HEK293 (cell line): ENCODE measurements at regions not wholly inside any gene's neighbourhood (a gene's known extent, or its start where the extent isn't known, plus 50 kb on each side); places are given as distances from the start of the nearest gene placed in this dataset.

Source experiments
- CTCF ChIA-PET: fragments of 350-600 bp; formaldehyde crosslinking; extraction: SDS; loops from one replicate; lab custom pipeline; 2021; ENCODE audit warnings: antibody characterized with exemption; lab: Yijun Ruan, JAX
- POLR2A ChIA-PET: fragments of 300-600 bp; formaldehyde crosslinking; extraction: SDS; loops from one replicate; lab custom pipeline; 2020; ENCODE audit warnings: antibody characterized with exemption, inconsistent platforms; lab: Yijun Ruan, JAX
- H3K27ac ChIP-seq: fragments of 200-500 bp; sonication (Bioruptor generic); 2 replicates; pipeline ENCODE4 v1.5.1; 2014; ENCODE audit warnings: low read depth, low read length, control low read depth, inconsistent platforms; ENCODE audit errors: extremely low read depth
- H3K36me3 ChIP-seq, 2 experiments: fragments of 200-500 bp in 1 of 2; sonication (Bioruptor generic) in 1 of 2; 1 replicate in 1 of 2; 2 replicates in 1 of 2; pipeline ENCODE4 v1.5.1; 2014 to 2017; ENCODE audit warnings: inconsistent platforms in 2 of 2, low read length in 2 of 2; ENCODE audit not compliant: control insufficient read depth in 2 of 2, insufficient read depth in 1 of 2
- H3K4me1 ChIP-seq: fragments of 200-500 bp; sonication (Bioruptor generic); 2 replicates; pipeline ENCODE4 v1.5.1; 2014; ENCODE audit warnings: mild to moderate bottlenecking, low read length, inconsistent platforms; ENCODE audit not compliant: control insufficient read depth, insufficient read depth
- H3K4me3 ChIP-seq: 2 replicates; pipeline ENCODE4 v1.5.1; 2011; ENCODE audit warnings: low read depth, mild to moderate bottlenecking, control low read depth, low read length, moderate library complexity
- H3K9me3 ChIP-seq: fragments of 200-500 bp; sonication (Bioruptor generic); 2 replicates; pipeline ENCODE4 v1.5.1; 2014; ENCODE audit warnings: low read depth, low read length, inconsistent platforms; ENCODE audit not compliant: control insufficient read depth, insufficient read depth
- GLI2 ChIP-seq: fragments of 450-650 bp; formaldehyde crosslinking; IDR thresholded peaks from 2 replicates; pipeline ENCODE4; 2017; ENCODE audit warnings: missing biosample characterization, missing genetic modification characterization, low read depth, borderline replicate concordance
- GLI4 ChIP-seq: fragments of 450-650 bp; formaldehyde crosslinking; IDR thresholded peaks from 2 replicates; pipeline ENCODE4 v1.5.1; 2016; ENCODE audit warnings: missing biosample characterization, missing genetic modification characterization
- HIC1 ChIP-seq: fragments of 450-650 bp; formaldehyde crosslinking; IDR thresholded peaks from 2 replicates; pipeline ENCODE4 v1.5.1; 2016; ENCODE audit warnings: missing biosample characterization, missing genetic modification characterization
- OVOL3 ChIP-seq: fragments of 450-650 bp; formaldehyde crosslinking; IDR thresholded peaks from 2 replicates; pipeline ENCODE4 v1.5.1; 2016; ENCODE audit warnings: missing biosample characterization, missing genetic modification characterization
- SETDB1 ChIP-seq: IDR thresholded peaks from one replicate; pipeline ENCODE4 v1.6.1; 2017; ENCODE audit warnings: mild to moderate bottlenecking, low read length, moderate library complexity, mixed read lengths; ENCODE audit not compliant: insufficient read length
- TCF7L2 ChIP-seq: IDR thresholded peaks from 2 replicates; pipeline ENCODE4 v1.6.1; 2011; ENCODE audit warnings: low read depth, mild to moderate bottlenecking, inconsistent platforms, low read length, moderate library complexity, borderline replicate concordance
- WT1 ChIP-seq: fragments of 450-650 bp; formaldehyde crosslinking; IDR thresholded peaks from 2 replicates; pipeline ENCODE4 v1.5.1; 2016; ENCODE audit warnings: missing biosample characterization, missing genetic modification characterization
- ZBTB17 ChIP-seq: fragments of 450-650 bp; formaldehyde crosslinking; IDR thresholded peaks from 2 replicates; pipeline ENCODE4 v1.5.1; 2016; ENCODE audit warnings: missing biosample characterization, missing genetic modification characterization
- ZBTB8A ChIP-seq: fragments of 450-650 bp; formaldehyde crosslinking; IDR thresholded peaks from 2 replicates; pipeline ENCODE4 v1.5.1; 2016; ENCODE audit warnings: missing biosample characterization, missing genetic modification characterization
- ZFP3 ChIP-seq: fragments of 450-650 bp; formaldehyde crosslinking; IDR thresholded peaks from 2 replicates; pipeline ENCODE4 v1.5.1; 2016; ENCODE audit warnings: low read depth, missing biosample characterization, missing genetic modification characterization
- ZNF121 ChIP-seq: fragments of 450-650 bp; formaldehyde crosslinking; IDR thresholded peaks from 2 replicates; pipeline ENCODE4 v1.5.1; 2016; ENCODE audit warnings: missing biosample characterization, missing genetic modification characterization
- ZNF133 ChIP-seq: fragments of 450-650 bp; formaldehyde crosslinking; IDR thresholded peaks from 2 replicates; pipeline ENCODE4 v1.5.1; 2016; ENCODE audit warnings: missing biosample characterization, missing genetic modification characterization
- ZNF174 ChIP-seq: fragments of 450-650 bp; formaldehyde crosslinking; IDR thresholded peaks from 2 replicates; pipeline ENCODE4 v1.5.0; 2017; ENCODE audit warnings: missing biosample characterization, mild to moderate bottlenecking, missing genetic modification characterization
- ZNF18 ChIP-seq: fragments of 450-650 bp; formaldehyde crosslinking; IDR thresholded peaks from 2 replicates; pipeline ENCODE4 v1.5.1; 2016; ENCODE audit warnings: missing biosample characterization, missing genetic modification characterization
- ZNF239 ChIP-seq: fragments of 450-650 bp; formaldehyde crosslinking; IDR thresholded peaks from 2 replicates; pipeline ENCODE4 v1.5.1; 2016; ENCODE audit warnings: missing biosample characterization, missing genetic modification characterization
- ZNF292 ChIP-seq: fragments of 450-650 bp; formaldehyde crosslinking; IDR thresholded peaks from 2 replicates; pipeline ENCODE4 v1.5.1; 2016; ENCODE audit warnings: low read depth, missing biosample characterization, missing genetic modification characterization, borderline replicate concordance
- ZNF302 ChIP-seq: fragments of 450-650 bp; formaldehyde crosslinking; IDR thresholded peaks from 2 replicates; pipeline ENCODE4 v1.5.1; 2016; ENCODE audit warnings: missing biosample characterization, missing genetic modification characterization, low read depth
- ZNF311 ChIP-seq: fragments of 450-650 bp; formaldehyde crosslinking; IDR thresholded peaks from 2 replicates; pipeline ENCODE4 v1.5.1; 2017; ENCODE audit warnings: missing biosample characterization, missing genetic modification characterization, borderline replicate concordance
- ZNF350 ChIP-seq: fragments of 450-650 bp; formaldehyde crosslinking; IDR thresholded peaks from 2 replicates; pipeline ENCODE4 v1.5.0; 2017; ENCODE audit warnings: missing biosample characterization, mild to moderate bottlenecking, missing genetic modification characterization
- ZNF473 ChIP-seq: fragments of 450-650 bp; formaldehyde crosslinking; IDR thresholded peaks from 2 replicates; pipeline ENCODE4 v1.5.1; 2017; ENCODE audit warnings: missing biosample characterization, missing genetic modification characterization
- ZNF514 ChIP-seq: fragments of 450-650 bp; formaldehyde crosslinking; IDR thresholded peaks from 2 replicates; pipeline ENCODE4 v1.5.1; 2016; ENCODE audit warnings: missing biosample characterization, missing genetic modification characterization
- ZNF544 ChIP-seq: fragments of 450-650 bp; formaldehyde crosslinking; IDR thresholded peaks from 2 replicates; pipeline ENCODE4 v1.5.0; 2017; ENCODE audit warnings: missing biosample characterization, missing genetic modification characterization
- ZNF664 ChIP-seq: fragments of 450-650 bp; formaldehyde crosslinking; IDR thresholded peaks from 2 replicates; pipeline ENCODE4 v1.5.1; 2016; ENCODE audit warnings: missing biosample characterization, missing genetic modification characterization
- ZNF785 ChIP-seq: fragments of 450-650 bp; formaldehyde crosslinking; IDR thresholded peaks from 2 replicates; pipeline ENCODE4 v1.5.1; 2016; ENCODE audit warnings: missing biosample characterization, missing genetic modification characterization
- TF ChIP-seq, protein P1 (sequence below): sonication (generic); formaldehyde crosslinking; IDR thresholded peaks from 2 replicates; pipeline ENCODE4 v1.8.1; 2022; ENCODE audit warnings: mild to moderate bottlenecking, moderate library complexity, missing genetic modification reagents
- TF ChIP-seq, protein P2 (sequence below): fragments of 450-650 bp; formaldehyde crosslinking; IDR thresholded peaks from 2 replicates; pipeline ENCODE4 v1.5.1; 2016; ENCODE audit warnings: missing biosample characterization, missing genetic modification characterization
- TF ChIP-seq, protein P3 (sequence below): fragments of 450-650 bp; formaldehyde crosslinking; IDR thresholded peaks from 2 replicates; pipeline ENCODE4 v1.5.1; 2017; ENCODE audit warnings: missing biosample characterization, missing genetic modification characterization

- no peak overlapping the region for H3K4me3 ChIP-seq
- H3K27ac ChIP-seq: no peak overlapping the region
- POLR2A ChIA-PET: no interaction called here
- no peaks in the 10 kb centered on the region for H3K9me3 ChIP-seq
- no peaks in the 10 kb centered on the region for H3K36me3 ChIP-seq
- H3K4me1 ChIP-seq: no peaks in the 10 kb centered on the region
- CTCF ChIA-PET: no interaction called here
- TF ChIP-seq ZNF350 (tag by site-specific recombination): no peak
- no peak for TF ChIP-seq ZNF292 (tag by site-specific recombination)
- TF ChIP-seq GLI4 (tag by site-specific recombination): no peak
- TF ChIP-seq ZNF302 (tag by site-specific recombination): no peak
- no peak for TF ChIP-seq ZNF664 (tag by site-specific recombination)
- no peak for TF ChIP-seq ZNF121 (tag by site-specific recombination)
- no peak for TF ChIP-seq HIC1 (tag by site-specific recombination)
- TF ChIP-seq ZNF239 (tag by site-specific recombination): no peak
- no peak for TF ChIP-seq SETDB1
- no peak for TF ChIP-seq ZNF544 (tag by site-specific recombination)
- TF ChIP-seq WT1 (tag by site-specific recombination): no peak
Measured at GRCh38 chrX:8927066-8927635, 106.8 kb downstream of the FAM9B start.

DNA sequence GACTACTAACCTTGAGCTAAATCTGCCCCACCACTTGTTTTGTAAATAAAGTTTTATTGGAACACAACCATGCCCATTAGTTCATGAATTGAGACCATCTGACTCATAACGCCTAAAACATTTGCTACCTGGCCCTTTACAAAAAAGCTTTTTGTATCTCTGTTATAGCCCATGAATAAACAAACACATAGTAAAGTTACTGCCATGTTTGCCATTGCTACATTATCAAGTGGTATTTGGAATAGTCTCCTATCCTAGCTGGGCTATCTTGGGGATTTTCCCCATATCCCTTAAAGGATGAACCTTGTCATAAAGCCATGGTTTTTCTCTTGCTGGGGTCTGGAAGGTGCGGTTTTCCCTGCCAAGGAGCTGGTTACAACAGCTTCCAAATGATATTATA is 112.3 kb downstream of the FAM9B start:
- H3K36me3 ChIP-seq: no peaks in the 10 kb centered on the region
- POLR2A ChIA-PET: no interaction called here
- TF ChIP-seq ZNF473 (tag by site-specific recombination) (no peak), TCF7L2 (no peak)

GRCh38 chrX:8919801-8920200 is 114.1 kb downstream of the FAM9B start:
- ChIA-PET POLR2A (no interaction called here), CTCF (no interaction called here)
- TF ChIP-seq OVOL3: no peak
- TF ChIP-seq ZNF514 (tag by site-specific recombination): no peak
- TF ChIP-seq ZBTB8A: no peak
- no peak for TF ChIP-seq ZNF18 (tag by site-specific recombination)
- TF ChIP-seq ZNF174 (tag by site-specific recombination): no peak
- TF ChIP-seq ZNF133 (tag by site-specific recombination): no peak
- TF ChIP-seq, protein P1, sequence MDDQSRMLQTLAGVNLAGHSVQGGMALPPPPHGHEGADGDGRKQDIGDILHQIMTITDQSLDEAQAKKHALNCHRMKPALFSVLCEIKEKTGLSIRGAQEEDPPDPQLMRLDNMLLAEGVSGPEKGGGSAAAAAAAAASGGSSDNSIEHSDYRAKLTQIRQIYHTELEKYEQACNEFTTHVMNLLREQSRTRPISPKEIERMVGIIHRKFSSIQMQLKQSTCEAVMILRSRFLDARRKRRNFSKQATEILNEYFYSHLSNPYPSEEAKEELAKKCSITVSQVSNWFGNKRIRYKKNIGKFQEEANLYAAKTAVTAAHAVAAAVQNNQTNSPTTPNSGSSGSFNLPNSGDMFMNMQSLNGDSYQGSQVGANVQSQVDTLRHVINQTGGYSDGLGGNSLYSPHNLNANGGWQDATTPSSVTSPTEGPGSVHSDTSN: no peak
- no peak for TF ChIP-seq ZFP3 (tag by site-specific recombination)
- TF ChIP-seq ZNF311 (tag by site-specific recombination): no peak
- TF ChIP-seq, protein P2, sequence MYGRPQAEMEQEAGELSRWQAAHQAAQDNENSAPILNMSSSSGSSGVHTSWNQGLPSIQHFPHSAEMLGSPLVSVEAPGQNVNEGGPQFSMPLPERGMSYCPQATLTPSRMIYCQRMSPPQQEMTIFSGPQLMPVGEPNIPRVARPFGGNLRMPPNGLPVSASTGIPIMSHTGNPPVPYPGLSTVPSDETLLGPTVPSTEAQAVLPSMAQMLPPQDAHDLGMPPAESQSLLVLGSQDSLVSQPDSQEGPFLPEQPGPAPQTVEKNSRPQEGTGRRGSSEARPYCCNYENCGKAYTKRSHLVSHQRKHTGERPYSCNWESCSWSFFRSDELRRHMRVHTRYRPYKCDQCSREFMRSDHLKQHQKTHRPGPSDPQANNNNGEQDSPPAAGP (tag by site-specific recombination): no peak
- no peak for TF ChIP-seq GLI2
- no peak for TF ChIP-seq ZNF785 (tag by site-specific recombination)
- TF ChIP-seq, protein P3, sequence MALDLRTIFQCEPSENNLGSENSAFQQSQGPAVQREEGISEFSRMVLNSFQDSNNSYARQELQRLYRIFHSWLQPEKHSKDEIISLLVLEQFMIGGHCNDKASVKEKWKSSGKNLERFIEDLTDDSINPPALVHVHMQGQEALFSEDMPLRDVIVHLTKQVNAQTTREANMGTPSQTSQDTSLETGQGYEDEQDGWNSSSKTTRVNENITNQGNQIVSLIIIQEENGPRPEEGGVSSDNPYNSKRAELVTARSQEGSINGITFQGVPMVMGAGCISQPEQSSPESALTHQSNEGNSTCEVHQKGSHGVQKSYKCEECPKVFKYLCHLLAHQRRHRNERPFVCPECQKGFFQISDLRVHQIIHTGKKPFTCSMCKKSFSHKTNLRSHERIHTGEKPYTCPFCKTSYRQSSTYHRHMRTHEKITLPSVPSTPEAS (tag by site-specific recombination): no peak
- no peak for TF ChIP-seq ZBTB17
- no peaks in the 10 kb centered on the region for H3K9me3 ChIP-seq
- H3K4me3 ChIP-seq: no peak overlapping the region
- H3K4me1 ChIP-seq: no peaks in the 10 kb centered on the region
- H3K27ac ChIP-seq: no peak overlapping the region
- H3K36me3 ChIP-seq: no peaks in the 10 kb centered on the region

More for the DNA sequence above, 112.3 kb downstream of the FAM9B start:
- no peaks in the 10 kb centered on the region for H3K4me1 ChIP-seq
- H3K9me3 ChIP-seq: no peaks in the 10 kb centered on the region
- H3K27ac ChIP-seq: no peak overlapping the region
- H3K4me3 ChIP-seq: no peak overlapping the region
- CTCF ChIA-PET: no interaction called here
